HUES64 (cell line): ENCODE measurements at regions not wholly inside any gene's neighbourhood (a gene's known extent, or its start where the extent isn't known, plus 50 kb on each side); places are given as distances from the start of the nearest gene placed in this dataset.
"Not testable (repeated sequence)": the region's sequence is repeated elsewhere in the genome, so short reads cannot be mapped to it uniquely, and the experiment has no call there.

Experiments used
- H3K27ac ChIP-seq: 2 replicates; pipeline ENCODE4 v1.7.0; 2013; ENCODE audit warnings: low read depth, low read length, inconsistent platforms
- H3K27me3 ChIP-seq: 2 replicates; pipeline ENCODE4 v1.6.1; 2013; ENCODE audit warnings: mild to moderate bottlenecking, low read length; ENCODE audit not compliant: insufficient read depth
- H3K36me3 ChIP-seq: 2 replicates; pipeline ENCODE4 v1.6.1; 2013; ENCODE audit warnings: mild to moderate bottlenecking, low read length; ENCODE audit not compliant: insufficient read depth
- H3K4me1 ChIP-seq: 2 replicates; pipeline ENCODE4 v1.6.1; 2013; ENCODE audit warnings: mild to moderate bottlenecking, low read length, moderate library complexity; ENCODE audit not compliant: insufficient read depth
- H3K4me3 ChIP-seq: 2 replicates; pipeline ENCODE4 v1.5.1; 2013; ENCODE audit warnings: mild to moderate bottlenecking, low read length, moderate library complexity
- H3K9ac ChIP-seq: 2 replicates; pipeline ENCODE4 v1.6.1; 2013; ENCODE audit warnings: mild to moderate bottlenecking, low read depth, low read length
- H3K9me3 ChIP-seq: 2 replicates; pipeline ENCODE4 v1.6.1; 2013; ENCODE audit warnings: low read depth, low read length; ENCODE audit not compliant: insufficient read depth
- WGBS: fragments of 150-250, 120-280 bp; methylation state at CpG from one replicate; pipeline ENCODE4 v1.1.7; 2013; ENCODE audit warnings: missing lambda C conversion rate; 5-methylcytosine and 5-hydroxymethylcytosine counted together

- Histone ChIP-seq H3K9ac (no peak overlapping the region), H3K27ac (no peak overlapping the region), H3K27me3 (no peaks in the 10 kb centered on the region), H3K36me3 (no peaks in the 10 kb centered on the region), H3K9me3 (no peaks in the 10 kb centered on the region; the same call in 1 of the 2 replicates), H3K4me1 (no peaks in the 10 kb centered on the region), H3K4me3 (no peak overlapping the region)
- 98% methylated on average over 10 of the region's 10 CpGs for WGBS
Measured at GRCh38 chr4:33954759-33955158, 2289.6 kb downstream of the ARAP2 start.

DNA sequence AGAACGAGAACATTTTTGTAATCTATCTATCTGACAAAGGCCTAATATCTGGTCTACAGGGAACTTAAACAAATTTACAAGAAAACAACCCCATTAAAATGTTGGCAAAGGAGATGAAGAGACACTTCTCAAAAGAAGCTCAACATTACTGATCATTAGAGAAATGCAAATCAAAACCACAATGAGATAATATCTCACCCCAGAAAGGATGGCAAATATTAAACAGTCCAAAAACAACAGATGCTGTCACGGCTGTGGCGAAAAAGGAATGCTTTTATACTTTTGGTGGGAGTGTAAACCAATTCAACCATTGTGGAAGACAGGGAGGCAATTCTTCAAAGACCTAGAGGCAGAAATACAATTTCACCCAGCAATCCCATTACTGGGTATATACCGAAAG lies 2284.8 kb downstream of the ARAP2 start:
- H3K9me3 ChIP-seq = no peaks in the 10 kb centered on the region; the same call in 1 of the 2 replicates
- no peak overlapping the region for H3K9ac ChIP-seq
- 91% methylated on average over 3 of the region's 4 CpGs for WGBS
- no peaks in the 10 kb centered on the region for H3K4me1 ChIP-seq
- no peak overlapping the region for H3K4me3 ChIP-seq
- no peaks in the 10 kb centered on the region for H3K36me3 ChIP-seq
- H3K27me3 ChIP-seq = no peaks in the 10 kb centered on the region
- no peak overlapping the region for H3K27ac ChIP-seq

GRCh38 chr4:33961761-33962160 lies 2282.6 kb downstream of the ARAP2 start:
- H3K27ac ChIP-seq = no peak overlapping the region
- WGBS = 94% methylated on average over 1 of the region's 2 CpGs

DNA sequence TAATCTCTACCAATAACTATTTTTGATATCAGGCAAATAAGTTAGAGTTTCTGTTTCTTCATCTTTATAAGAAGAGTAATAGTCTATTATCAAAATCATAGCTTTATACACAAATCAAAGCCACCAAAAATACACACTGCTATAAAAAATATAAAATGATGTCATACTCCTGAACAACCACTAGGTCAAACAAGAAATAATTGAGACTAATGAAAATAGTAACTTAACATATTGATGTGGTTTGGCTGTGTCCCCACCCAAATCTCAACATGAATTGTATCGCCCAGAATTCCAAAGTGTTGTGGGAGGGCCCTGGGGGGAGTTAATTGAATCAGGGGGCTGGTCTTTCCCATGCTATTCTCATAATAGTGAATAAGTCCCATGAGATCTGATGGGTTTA lies 2277.5 kb downstream of the ARAP2 start:
- H3K27ac ChIP-seq = no peak overlapping the region
- H3K4me3 ChIP-seq = no peak overlapping the region
- no peaks in the 10 kb centered on the region for H3K27me3 ChIP-seq
- no peak overlapping the region for H3K9ac ChIP-seq
- no peaks in the 10 kb centered on the region for H3K36me3 ChIP-seq
- WGBS = 100% methylated on average over 1 of the region's 1 CpG
- H3K9me3 ChIP-seq = peaks cover 10% of the 10 kb centered on the region
- no peaks in the 10 kb centered on the region for H3K4me1 ChIP-seq

More at GRCh38 chr4:33961761-33962160, 2282.6 kb downstream of the ARAP2 start:
- Histone ChIP-seq H3K4me3 (no peak overlapping the region), H3K27me3 (no peaks in the 10 kb centered on the region), H3K4me1 (no peaks in the 10 kb centered on the region), H3K36me3 (no peaks in the 10 kb centered on the region), H3K9me3 (no peaks in the 10 kb centered on the region; the same call in 1 of the 2 replicates), H3K9ac (no peak overlapping the region)

- no peak overlapping the region for H3K4me3 ChIP-seq
- peaks cover 8% of the 10 kb centered on the region for H3K9me3 ChIP-seq
- H3K27ac ChIP-seq = no peak overlapping the region
Measured at GRCh38 chr4:33974270-33974669, 2270.0 kb downstream of the ARAP2 start.

DNA sequence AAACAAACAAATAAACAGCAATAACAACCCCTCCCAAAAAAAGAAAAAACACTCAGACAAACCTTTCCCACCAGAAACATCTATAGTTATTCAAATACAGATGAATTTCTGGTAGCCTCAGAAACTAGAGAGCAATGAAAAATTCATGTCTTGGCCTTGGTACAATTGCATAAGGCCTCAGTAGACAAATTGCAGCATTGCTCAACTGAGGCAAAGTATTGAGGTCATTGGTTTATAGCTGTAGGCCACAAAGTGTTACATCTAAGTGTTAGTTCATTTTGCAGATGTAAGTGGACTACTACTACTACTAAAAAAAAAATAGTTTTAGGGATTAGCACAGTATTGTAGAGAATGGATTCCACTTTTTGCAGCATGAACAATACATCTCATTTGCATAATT lies 2268.3 kb downstream of the ARAP2 start:
- no peaks in the 10 kb centered on the region for H3K4me1 ChIP-seq
- no peak overlapping the region for H3K9ac ChIP-seq
- no peak overlapping the region for H3K4me3 ChIP-seq
- no peaks in the 10 kb centered on the region for H3K36me3 ChIP-seq
- H3K27me3 ChIP-seq = no peaks in the 10 kb centered on the region
- H3K9me3 ChIP-seq = no peaks in the 10 kb centered on the region
- no peak overlapping the region for H3K27ac ChIP-seq

More at GRCh38 chr4:33974270-33974669, 2270.0 kb downstream of the ARAP2 start:
- no peak overlapping the region for H3K9ac ChIP-seq
- H3K27me3 ChIP-seq = no peaks in the 10 kb centered on the region
- no peaks in the 10 kb centered on the region for H3K4me1 ChIP-seq
- H3K36me3 ChIP-seq = no peaks in the 10 kb centered on the region

GRCh38 chr4:33979781-33980180 lies 2264.5 kb downstream of the ARAP2 start:
- not testable (repeated sequence) for H3K9me3 ChIP-seq, H3K36me3 ChIP-seq, H3K27me3 ChIP-seq, H3K27ac ChIP-seq, H3K4me1 ChIP-seq, H3K4me3 ChIP-seq, H3K9ac ChIP-seq
- 92% methylated on average over 4 of the region's 4 CpGs for WGBS

- WGBS = 95% methylated on average over 2 of the region's 2 CpGs
- no peak overlapping the region for H3K27ac ChIP-seq
- no peaks in the 10 kb centered on the region for H3K36me3 ChIP-seq
- no peaks in the 10 kb centered on the region for H3K9me3 ChIP-seq
- no peak overlapping the region for H3K9ac ChIP-seq
- H3K4me3 ChIP-seq = no peak overlapping the region
- no peaks in the 10 kb centered on the region for H3K27me3 ChIP-seq
- H3K4me1 ChIP-seq = no peaks in the 10 kb centered on the region
Measured at GRCh38 chr4:33980361-33980760, 2264.0 kb downstream of the ARAP2 start.

DNA sequence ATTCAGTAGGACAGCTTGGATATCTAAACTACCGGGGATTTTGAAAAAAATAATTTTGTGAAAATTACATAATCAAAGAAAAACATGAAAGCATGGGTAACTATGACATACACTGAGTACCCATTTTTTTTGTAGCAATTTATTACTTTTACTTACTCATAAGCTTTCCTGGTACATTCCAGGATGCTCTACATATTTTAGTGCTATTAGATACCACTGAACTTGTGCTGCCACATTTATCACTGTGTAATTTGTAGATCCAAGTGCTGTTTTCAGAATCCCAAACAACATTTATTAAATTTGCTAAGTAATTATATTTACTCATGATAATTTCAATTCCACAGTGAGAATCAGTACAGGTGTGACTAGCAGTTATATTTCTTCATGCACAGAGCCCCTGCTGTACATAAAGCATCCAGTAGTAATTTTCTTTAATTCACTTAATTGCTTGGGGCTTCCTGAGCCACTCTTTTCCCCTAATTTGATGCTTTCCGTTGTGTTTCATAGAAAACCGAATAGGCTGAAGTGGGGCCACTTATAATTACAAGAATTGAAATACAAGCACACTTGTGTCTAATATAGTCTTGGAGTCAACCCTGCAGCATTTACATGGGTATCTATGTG lies 2254.4 kb downstream of the ARAP2 start:
- 100% methylated on average over 2 of the region's 3 CpGs for WGBS
- Histone ChIP-seq H3K4me3 (no peak overlapping the region), H3K27me3 (no peaks in the 10 kb centered on the region), H3K27ac (no peak overlapping the region), H3K4me1 (no peaks in the 10 kb centered on the region), H3K9ac (no peak overlapping the region), H3K36me3 (no peaks in the 10 kb centered on the region), H3K9me3 (no peaks in the 10 kb centered on the region)

DNA sequence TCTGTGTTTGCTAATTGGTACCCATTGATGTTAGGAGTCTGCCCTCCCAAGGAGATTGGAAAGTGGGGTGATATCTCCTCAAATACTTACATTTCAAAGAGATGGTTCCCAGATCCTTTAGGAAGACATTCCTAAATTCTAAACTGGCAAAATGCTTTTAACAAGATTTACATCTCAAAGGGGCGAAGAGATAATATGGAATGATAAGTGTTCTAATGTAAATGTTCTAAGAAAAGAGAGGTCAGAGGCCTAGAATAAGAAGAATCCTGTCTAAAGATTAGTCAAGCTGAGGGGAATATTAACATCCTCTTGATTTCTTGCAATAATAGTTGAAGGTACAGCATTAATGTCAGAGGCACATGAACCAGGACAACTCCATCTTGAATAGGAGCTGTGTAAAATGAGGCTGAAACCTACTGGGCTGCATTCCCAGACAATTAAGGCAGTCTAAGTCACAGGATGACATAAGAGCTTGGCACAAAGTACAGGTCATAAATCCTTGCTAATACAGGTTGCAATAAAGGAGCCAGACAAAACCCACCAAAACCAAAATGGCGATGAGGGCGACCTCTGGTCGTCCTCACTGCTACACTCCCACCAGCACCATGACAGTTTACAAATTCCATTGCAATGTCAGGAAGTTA lies 2248.1 kb downstream of the ARAP2 start:
- no peak overlapping the region for H3K9ac ChIP-seq
- H3K36me3 ChIP-seq = no peaks in the 10 kb centered on the region
- no peaks in the 10 kb centered on the region for H3K27me3 ChIP-seq
- 96% methylated on average over 4 of the region's 4 CpGs for WGBS
- H3K4me1 ChIP-seq = peaks cover 25% of the 10 kb centered on the region
- H3K27ac ChIP-seq = peak overlapping the region; percentile 55; the same call in 1 of the 2 replicates
- H3K9me3 ChIP-seq = no peaks in the 10 kb centered on the region
- H3K4me3 ChIP-seq = no peak overlapping the region

GRCh38 chr4:33998291-33998690 lies 2246.0 kb downstream of the ARAP2 start:
- Histone ChIP-seq H3K27ac (peak overlapping the region; percentile 46; the same call in 1 of the 2 replicates), H3K9ac (no peak overlapping the region; the same call in 1 of the 2 replicates), H3K27me3 (no peaks in the 10 kb centered on the region), H3K9me3 (no peaks in the 10 kb centered on the region), H3K4me3 (no peak overlapping the region), H3K4me1 (peaks cover 25% of the 10 kb centered on the region), H3K36me3 (no peaks in the 10 kb centered on the region)
- WGBS = 62% methylated on average over 3 of the region's 3 CpGs
